ENCODE measurements at regions not wholly inside any gene's neighbourhood (a gene's known extent, or its start where the extent isn't known, plus 50 kb on each side); places are given as distances from the start of the nearest gene placed in this dataset.
"Not testable (repeated sequence)": the region's sequence is repeated elsewhere in the genome, so short reads cannot be mapped to it uniquely, and the experiment has no call there.

DNA sequence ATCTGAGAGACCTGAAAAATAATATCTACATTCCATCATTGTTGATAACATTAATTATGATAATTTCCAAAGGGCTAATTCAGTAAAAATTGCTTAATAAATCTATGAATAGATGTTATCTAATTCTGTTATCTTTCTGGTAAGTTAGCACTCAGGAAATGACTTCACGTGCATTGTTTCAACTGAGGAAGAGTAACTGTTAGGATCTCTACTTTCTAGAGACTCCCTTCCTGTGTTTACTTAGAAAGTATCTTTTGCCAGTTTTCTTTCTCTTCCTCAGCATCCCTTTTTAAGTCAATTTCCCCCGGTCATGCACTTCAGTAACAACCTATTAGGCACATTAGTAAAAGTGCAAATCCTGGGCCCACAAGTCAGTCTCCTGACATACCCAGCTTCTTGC is 231.1 kb upstream of the NOTCH2NLA start:
- not testable (repeated sequence) for TF ChIP-seq CTCF (IDR thresholded peaks at IDR 0.05); ZFX (IDR thresholded peaks at IDR 0.05; ENCODE audit: borderline replicate concordance)
